ENCODE measurements at regions not wholly inside any gene's neighbourhood (a gene's known extent, or its start where the extent isn't known, plus 50 kb on each side); places are given as distances from the start of the nearest gene placed in this dataset.
"Not testable (repeated sequence)": the region's sequence is repeated elsewhere in the genome, so short reads cannot be mapped to it uniquely, and the experiment has no call there.

DNA sequence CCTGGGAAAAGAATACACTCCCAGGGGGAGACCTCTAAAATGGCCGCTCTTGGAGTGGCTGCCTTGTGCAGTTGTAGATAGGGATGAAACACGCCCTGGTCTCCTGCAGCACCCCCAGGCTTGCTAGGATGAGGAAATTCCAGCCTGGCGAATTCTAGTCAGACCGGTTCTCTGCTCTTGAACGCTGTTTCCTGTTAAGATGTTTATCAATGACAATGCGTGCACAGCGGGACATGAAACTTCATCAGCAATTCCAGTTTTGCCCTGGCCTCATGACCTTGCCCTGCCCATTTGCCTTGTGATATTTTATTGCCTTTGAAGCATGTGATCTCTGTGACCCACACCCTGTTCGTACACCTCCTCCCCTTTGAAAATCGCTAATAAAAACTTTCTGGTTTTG is 225.2 kb upstream of the INTU start:
- TF ChIP-seq ARNTL (CRISPR knock-in tag; IDR thresholded peaks at IDR 0.05; ENCODE audit: borderline replicate concordance, low read depth); RARB (CRISPR knock-in tag; IDR thresholded peaks at IDR 0.05): not testable (repeated sequence)
